GM18861 (cell line): ENCODE measurements at regions not wholly inside any gene's neighbourhood (a gene's known extent, or its start where the extent isn't known, plus 50 kb on each side); places are given as distances from the start of the nearest gene placed in this dataset.
"Not testable (repeated sequence)": the region's sequence is repeated elsewhere in the genome, so short reads cannot be mapped to it uniquely, and the experiment has no call there.

Source experiments
- ATAC-seq: cut with Tn5 transposase; IDR thresholded peaks from one replicate; pipeline ENCODE4 v1.9.1; 2021; ENCODE audit not compliant: unreplicated experiment

DNA sequence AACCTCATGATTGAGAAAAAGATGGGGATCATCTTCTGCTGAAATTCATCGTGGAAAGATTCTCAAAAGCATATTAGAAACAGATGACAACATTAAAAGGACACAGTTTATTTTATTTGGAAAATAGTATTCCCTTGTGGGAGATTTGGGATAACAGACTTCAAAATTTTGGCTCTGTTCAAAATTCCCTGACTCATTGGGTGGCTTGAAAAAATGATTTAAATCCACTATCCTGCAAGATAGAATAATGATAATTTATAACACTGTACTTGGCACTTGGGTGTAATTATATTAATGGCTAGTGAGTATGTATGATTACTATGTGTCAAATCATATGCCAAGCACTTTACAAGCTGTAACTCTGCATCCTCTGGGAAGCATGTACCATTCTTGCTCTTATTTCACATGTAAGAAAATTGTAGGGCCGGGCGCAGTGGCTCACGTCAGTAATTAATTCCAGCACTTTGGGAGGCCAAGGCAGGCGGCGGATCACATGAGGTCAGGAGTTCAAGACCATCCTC lies 128.8 kb downstream of the LMNTD1 start:
- no peak for ATAC-seq

DNA sequence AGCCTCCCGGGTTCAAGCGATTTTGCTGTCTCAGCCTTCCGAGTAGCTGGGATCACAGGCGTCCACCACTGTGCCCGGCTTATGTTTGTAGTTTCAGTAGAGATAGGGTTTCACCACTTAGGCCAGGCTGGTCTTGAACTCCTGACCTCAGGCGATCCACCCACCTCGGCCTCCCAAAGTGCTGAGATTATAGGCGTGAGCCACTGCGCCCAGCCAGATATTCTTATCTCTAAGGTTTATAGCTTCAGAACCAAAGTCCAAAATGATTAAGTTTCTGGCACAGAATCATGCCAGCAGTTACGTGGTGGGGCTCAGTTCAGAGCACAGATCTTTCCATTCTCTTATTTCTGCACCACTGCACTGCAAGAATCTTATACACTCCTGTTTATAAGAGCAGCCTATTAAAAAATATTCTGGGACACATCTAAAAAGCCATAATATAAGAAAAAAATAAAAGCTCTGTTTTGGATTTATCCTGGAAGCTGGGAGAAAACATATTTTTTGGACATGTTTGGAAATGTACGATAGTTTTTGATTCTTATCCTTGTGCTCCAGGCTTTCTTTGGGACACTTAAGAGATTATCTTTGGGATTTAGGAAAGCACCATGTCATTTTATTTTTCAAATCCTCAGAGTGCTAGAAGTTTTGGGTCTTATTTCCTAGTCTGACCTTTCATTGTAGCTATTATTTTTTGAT lies 129.6 kb downstream of the LMNTD1 start:
- no peak for ATAC-seq

DNA sequence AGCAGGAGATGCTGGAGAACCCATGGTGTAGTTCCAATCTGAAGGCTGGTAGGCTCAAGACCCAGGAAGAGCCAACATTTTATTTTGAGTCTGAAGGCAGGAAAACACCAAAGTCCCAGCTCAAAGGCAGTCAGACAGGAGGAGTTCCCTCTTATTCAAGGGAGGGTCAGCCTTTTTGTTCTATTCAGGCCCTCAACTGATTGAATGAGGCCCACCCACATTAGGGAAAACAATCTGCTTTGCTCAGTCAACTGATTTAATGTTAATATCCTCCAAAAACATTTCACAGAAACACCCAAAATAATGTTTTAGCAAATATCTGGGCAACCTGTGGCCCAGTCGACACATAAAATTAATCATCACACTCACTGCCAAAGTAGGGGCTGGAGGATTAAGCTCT lies 130.8 kb downstream of the LMNTD1 start:
- no peak for ATAC-seq

DNA sequence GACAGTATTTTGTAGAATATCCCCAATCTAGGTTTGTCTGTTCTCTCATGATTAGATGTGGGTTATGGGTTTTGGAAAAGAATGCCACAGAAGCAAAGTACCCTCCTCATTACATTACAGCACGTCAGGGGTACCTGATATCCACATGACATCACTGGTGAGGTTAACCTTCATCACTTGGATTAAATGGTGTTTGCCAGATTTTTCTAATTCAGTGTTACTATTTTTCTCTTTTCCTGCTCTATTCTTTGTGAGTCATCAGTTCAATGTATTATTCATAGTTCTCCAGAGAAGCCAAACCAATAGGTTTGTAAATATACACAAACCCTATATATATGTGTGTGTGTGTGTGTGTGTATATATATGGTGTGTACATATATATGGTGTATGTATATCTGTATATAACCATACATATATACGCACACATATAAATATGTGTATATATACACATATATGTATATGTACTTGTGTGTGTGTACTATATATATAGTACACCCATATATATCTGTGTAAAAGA lies 131.4 kb downstream of the LMNTD1 start:
- no peak for ATAC-seq

DNA sequence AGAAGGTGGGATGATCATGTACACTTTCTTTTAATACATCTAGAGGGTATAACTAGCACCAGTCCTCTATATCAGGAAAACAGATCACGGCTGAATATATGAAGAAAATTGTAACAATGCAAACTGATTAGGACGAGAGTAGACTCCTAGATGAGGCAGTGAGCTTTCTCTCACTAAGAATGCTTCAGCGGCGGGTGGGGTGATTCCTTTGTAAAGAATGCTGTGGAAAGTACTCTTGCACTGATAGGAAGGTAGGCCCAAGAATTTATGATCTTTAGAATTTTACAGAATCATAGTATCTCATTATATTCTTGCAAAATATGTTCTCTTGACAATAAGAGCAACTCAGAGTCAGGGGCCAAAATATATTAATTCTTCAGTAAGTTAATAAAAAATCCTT lies 133.0 kb downstream of the LMNTD1 start:
- no peak for ATAC-seq

DNA sequence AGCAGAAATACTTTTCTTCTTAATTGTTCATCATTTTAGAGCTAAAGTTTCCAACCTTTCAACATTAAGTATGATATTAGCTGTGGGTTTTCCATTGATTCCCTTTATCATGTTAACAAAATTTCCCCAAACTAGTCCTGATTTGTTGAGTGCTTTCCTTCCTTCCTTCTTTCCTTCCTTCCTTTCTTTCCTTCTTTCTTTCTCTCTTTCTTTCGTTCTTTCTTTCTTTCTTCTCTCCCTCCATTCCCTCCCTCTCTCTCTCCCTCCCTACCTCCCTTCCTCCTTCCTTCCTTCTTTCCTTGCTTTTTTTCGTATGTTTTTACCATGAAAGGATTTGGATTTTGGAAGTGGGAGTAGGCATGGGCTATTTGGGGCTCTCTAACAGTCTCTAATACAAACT lies 133.5 kb downstream of the LMNTD1 start:
- no peak for ATAC-seq

DNA sequence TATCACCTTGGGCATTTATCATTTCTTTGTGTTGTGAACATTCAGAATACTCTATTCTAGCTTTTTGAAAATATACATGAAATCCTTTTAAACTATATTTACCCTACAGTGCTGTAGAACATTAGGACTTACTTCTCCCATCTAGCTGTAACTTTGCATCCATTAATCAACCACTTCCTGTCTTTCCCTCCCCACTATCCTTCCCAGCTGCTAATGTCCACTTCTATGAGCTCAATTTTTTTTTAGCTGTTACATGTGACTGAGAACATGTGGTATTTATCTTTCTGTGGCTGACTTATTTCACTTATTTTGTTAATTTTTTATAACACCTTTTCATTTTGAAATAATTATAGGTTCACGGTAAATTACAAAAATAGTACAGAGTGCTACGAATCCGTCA lies 136.0 kb downstream of the LMNTD1 start:
- ATAC-seq, result no peak

DNA sequence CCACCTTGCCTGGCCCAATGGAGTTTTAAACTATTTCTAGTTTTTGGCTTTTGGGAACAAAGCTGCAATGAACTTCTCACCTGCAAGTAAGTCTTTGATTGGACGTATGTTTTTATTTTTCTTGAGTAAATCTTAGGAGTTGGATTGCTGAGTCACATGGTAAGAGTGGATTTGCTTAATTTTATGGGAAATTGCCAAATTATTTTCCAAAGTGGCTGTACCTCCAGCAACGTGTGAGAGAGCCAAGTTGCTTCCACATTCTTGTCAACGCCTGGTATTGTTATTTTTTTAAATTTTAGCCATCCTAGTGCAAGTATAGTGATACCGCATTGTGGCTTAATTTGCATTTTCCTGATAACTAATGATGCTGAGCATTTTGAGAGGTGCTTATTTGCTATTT lies 136.6 kb downstream of the LMNTD1 start:
- ATAC-seq, result no peak

DNA sequence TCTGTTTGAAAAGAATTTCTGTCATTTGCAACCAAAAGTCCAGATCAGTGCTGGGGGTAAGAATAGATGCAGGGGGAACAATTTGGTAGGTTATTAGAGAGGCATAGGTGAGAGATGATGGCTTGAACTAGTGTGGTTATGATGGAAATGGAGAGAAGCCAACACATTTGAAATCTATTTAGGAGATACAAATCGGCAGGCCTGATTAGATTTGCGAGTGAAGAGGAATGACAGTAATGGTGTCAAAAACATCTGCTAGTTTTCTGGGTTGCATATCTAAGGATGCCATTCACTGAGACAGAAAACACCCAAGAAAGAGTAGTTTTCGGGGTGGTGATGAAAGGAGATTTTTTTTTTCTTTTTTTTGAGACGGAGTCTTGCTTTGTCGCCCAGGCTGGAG lies 138.1 kb downstream of the LMNTD1 start:
- no peak for ATAC-seq

DNA sequence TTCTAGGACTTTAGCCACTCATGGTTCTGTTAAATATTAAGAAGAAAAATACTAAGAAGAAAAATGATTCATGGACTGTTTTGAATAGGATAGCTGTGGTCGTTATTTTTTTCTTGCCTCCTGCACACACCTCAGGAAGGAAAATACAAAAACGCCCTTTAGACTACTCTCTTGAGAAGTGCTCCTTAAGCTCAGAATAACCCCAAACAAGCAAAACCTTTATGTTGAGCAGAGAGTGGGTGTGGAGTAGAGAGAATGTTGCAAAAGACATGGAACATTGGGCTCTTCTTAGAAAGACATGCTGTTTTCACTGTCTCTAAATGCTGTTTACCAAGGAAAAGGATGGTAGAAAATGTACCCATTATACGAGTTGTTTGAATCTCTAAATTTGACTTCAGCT lies 140.3 kb downstream of the LMNTD1 start:
- ATAC-seq, result no peak

DNA sequence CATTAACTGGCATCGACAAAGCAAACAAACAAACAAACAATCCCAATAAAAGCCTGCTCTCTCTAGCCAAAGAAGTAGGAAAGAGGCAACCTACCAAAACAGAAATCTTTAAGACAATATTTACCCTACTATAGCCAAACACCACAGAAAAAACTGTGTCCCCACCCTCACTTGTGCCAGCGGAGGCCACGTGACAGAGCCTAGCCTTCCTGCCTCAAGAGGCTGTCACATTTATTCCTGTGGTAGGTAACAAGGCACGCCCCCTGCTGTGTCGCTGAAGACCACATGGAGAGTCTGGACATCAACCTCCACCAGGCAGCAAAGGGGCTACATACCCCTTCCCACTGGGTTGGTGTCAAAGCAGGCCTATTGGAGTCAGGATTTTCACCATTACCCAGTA lies 148.1 kb downstream of the LMNTD1 start:
- ATAC-seq, result no peak

DNA sequence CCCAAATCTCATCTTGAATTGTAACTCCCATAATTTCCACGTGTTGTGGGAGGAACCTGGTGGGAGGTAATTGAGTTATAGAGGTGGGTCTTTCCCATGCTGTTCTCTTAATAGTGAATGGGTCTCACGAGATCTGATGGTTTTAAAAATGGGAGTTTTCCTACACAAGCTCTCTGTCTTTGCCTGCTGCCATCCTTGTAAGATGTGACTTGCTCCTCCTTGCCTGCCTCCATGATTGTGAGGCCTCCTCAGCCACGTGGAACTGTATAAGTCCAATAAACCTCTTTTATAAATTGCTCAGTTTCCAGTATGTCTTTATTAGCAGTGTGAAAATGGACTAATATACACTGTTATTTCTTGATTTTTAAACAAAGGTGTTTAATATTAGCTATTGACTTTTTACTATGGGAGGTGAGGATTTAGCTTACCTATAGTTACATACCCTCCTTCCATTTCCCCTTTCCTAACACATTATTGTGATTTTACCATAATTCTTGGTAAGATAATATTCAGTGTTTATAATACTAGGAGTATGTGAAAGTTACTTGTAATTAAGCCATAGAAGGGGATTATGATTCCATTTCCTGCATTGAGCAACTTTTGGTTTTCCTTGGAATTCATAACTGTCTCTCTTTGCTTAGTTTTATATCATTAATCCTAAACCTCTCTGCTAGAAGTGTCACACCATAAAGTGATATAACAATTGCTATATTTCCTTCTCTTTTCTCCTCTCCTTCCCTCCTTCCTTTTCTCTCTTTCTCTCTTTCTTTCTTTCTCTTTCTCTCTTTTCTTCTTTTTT lies 151.0 kb upstream of the KRAS start:
- no peak for ATAC-seq

DNA sequence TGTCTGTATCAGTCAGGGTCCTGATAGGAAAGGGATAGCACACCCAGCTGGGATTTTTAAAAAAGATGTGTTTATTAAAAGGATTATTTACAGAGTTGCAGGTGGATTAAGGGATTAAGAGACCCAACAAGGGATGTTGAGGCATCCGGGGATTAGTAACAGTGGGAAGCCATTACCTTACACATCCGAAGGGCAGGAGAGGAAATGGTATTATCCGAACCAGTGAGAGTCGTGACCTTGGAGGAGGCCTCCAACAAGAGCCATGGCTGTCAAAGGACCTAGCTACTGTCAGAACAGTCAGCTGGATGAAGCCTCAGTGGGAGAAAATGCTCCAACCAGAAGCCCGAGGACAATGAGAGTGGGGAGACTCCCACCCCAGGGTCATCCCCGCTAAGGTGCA lies 146.3 kb upstream of the KRAS start:
- no peak for ATAC-seq

DNA sequence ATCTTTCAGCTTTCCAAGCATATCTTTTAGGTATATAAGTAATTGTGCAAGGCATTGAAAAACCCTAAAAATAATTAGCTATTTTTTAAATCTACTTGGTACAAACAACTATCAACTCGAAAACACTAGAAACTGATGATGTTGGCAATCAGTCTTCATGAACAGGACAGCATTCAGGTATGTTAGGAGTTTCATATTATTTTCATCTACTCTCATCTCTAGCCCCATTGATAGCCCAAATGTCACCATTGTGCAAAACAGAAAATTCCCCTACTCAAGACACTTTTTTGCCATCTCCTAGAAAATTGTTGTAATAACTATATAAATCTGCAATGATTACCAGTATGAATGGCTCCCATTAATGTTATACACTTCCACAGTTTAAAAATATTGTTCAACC lies 144.5 kb upstream of the KRAS start:
- ATAC-seq, result no peak

DNA sequence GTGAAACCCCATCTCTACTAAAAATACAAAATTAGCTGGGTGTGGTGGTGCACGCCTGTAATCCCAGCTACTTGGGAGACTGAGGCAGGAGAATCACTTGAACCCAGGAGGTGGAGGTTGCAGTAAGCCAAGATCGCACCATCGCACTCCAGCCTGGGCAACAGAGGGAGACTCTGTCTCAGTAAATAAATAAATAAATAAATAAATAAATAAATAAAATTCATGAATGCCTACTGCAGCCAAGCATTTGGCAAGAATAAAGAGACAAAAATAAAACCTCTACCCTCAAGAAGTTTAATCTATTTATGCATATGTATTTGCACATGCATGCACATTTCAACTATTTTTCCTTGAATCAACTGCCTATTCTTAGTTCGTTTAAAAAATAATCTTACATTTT lies 144.0 kb upstream of the KRAS start:
- not testable (repeated sequence) for ATAC-seq

DNA sequence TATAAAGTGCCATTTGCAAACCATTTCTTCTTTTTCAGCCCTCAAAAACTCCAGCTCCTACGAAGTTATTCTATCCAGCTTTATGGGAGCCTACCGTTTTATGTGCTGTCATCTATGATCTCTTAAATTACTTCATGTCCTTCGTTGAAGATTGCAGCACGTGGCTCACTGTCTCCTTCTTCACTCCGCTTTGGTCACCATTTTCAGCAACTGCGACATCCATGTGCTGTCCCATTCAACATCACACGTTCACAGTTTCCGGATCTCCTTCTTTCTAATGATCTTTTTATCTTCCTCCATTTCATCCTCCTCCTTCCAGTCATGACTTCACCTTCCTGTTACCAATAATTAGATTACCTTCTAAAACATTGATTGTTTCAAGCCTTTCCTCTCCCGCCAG lies 143.3 kb upstream of the KRAS start:
- no peak for ATAC-seq

DNA sequence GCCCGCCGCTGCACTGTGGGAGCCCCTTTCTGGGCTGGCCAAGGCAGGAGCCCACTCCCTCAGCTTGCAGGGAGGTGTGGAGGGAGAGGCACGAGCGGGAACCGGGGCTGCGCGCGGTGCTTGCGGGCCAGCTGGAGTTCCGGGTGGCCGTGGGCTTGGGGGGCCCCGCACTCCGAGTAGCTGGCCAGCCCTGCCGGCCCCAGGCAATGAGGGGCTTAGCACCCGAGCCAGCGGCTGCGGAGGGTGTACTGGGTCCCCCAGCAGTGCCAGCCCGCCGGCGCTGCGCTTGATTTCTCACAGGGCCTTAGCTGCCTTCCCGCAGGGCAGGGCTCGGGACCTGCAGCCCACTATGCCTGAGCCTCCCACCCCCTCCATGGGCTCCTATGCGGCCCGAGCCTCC lies 140.6 kb upstream of the KRAS start:
- ATAC-seq, result not testable (repeated sequence)

DNA sequence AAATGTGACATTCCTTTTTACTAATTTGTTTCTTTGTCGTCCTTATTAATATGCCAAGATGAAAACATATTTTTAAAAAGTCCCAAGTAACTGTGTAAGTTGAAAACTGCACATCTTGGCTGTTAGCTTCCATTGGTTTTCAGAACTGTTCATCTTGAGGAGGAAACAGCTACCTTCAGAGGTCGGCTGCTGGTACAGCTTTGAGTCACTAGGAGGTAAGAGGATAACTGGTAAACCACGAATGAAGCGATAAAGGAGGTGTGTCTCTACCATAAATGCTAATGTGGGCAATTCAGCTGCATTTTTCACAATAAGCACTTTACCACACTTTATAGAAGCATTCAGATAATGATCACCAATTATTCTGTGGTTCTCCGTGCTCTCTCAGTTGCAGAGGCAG lies 137.5 kb upstream of the KRAS start:
- no peak for ATAC-seq

DNA sequence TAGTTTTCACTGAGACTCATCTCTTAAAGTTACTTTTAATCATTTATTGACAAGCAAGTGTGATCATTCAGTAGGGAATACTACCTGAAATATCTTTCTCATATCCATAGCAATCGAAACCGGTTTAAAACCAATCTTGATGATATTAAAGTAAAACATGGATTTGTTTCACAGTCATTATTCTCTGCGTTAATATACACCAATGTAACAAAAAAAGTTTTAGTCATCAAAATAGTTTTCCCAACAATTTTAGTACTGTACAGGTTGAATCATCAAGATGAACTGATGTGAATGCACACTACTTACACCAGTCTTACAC lies 137.0 kb upstream of the KRAS start:
- no peak for ATAC-seq

DNA sequence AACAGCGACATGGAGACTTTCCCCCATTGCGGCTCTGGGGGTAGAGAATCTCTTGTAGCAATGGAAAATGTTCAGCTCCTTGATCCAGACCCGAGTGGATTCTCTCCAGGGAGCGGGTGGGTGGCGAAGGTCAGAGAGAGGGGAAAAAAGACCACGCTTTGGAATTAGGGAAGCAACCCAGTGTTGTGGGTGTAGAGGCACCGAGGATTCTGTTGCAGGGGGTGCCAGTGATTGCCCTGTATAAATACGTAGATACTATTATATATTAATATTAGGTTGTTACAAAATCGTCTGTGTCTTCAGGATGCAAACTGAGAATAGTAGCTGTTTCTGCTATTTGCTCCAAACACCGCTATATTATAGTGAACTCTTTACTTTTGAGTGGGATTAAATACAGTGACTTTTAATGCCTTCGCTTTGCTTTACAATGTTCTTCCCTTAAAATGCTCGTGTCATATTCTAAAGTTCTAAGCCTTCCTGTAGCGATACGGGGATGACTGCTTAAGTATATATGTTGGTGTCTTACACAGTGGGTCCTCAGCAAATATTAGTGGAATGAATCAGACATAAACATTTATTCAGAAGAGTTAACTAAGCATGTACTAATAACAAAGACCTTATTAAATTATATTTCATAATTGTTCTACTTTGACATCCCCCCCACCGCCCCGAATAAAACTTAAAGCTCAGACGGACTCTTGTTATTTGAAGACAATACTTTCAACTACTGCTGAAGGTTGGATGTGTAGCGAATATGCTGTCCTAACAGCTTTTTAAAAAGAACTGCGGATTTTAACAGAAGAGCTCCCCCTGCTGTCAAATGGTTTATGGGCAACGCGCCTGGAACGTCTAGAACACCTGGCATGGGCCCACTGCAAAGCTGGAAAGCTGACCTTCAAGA lies 136.4 kb upstream of the KRAS start:
- peak; percentile 23 for ATAC-seq

DNA sequence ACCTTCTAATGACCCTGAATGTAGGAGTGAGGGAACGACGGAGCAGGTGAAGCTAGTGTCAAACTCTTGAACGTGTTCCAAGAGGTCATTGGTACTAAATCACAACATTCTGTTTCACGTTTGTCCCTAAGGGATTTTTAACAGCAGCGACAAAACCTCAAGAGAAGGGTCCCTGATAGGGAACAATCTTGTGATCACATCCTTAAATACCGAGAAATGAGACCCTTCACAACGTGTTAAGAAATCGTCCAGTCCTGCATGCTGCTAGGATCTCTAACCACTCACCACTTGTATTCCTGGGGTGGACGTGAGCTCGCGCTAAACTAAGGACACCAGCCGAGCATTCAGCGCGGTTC lies 134.1 kb upstream of the KRAS start:
- no peak for ATAC-seq
